H1 (cell line): ENCODE measurements at regions not wholly inside any gene's neighbourhood (a gene's known extent, or its start where the extent isn't known, plus 50 kb on each side); places are given as distances from the start of the nearest gene placed in this dataset.

ENCODE experiments used
- CTCF ChIA-PET: fragments of 300-600 bp; sonication (Branson Sonifier 250); formaldehyde crosslinking; loops from one replicate; lab custom pipeline; 2021; ENCODE audit not compliant: partially characterized antibody; lab: Charles Lee
- POLR2A ChIA-PET: fragments of 300-600 bp; sonication (Branson Sonifier 250); formaldehyde crosslinking; loops from one replicate; lab custom pipeline; 2021; ENCODE audit warnings: inconsistent platforms; ENCODE audit not compliant: partially characterized antibody; lab: Charles Lee
- DNase-seq, 2 experiments: peaks; one replicate each; pipeline versions ENCODE4 v3.0.0 to v3.0.0-alpha.2; 2010 to 2022; ENCODE audit warnings: low spot score in 2 of 2, low read depth in 1 of 2, mixed read lengths in 1 of 2
- FAIRE-seq: peaks from 2 replicates; lab custom pipeline; 2011; peaks lifted over from hg19 to GRCh38; lab: Jason Lieb, UNC
- H2AFZ ChIP-seq: 2 replicates; pipeline ENCODE4 v1.8.1; 2012; ENCODE audit warnings: low read length, inconsistent platforms
- H2AK5ac ChIP-seq: 2 replicates; pipeline ENCODE4 v1.6.1; 2013; ENCODE audit warnings: low read depth, low read length
- H2BK120ac ChIP-seq: replicated peaks from 2 replicates; pipeline ENCODE3; 2013; ENCODE audit warnings: low read depth, low read length, inconsistent platforms
- H2BK12ac ChIP-seq: 2 replicates; pipeline ENCODE4 v1.6.1; 2013; ENCODE audit warnings: low read depth, low read length
- H2BK15ac ChIP-seq: 2 replicates; pipeline ENCODE4 v1.6.1; 2013; ENCODE audit warnings: low read length
- H2BK20ac ChIP-seq: 2 replicates; pipeline ENCODE4 v1.6.1; 2013; ENCODE audit warnings: low read length
- H2BK5ac ChIP-seq: 2 replicates; pipeline ENCODE4 v1.6.1; 2013; ENCODE audit warnings: low read depth, low read length
- H3K14ac ChIP-seq: 2 replicates; pipeline ENCODE4 v1.6.1; 2013; ENCODE audit warnings: inconsistent platforms; ENCODE audit not compliant: insufficient read length
- H3K18ac ChIP-seq: 2 replicates; pipeline ENCODE4 v1.6.1; 2013; ENCODE audit warnings: low read length; ENCODE audit errors: extremely low read depth
- H3K23ac ChIP-seq: 2 replicates; pipeline ENCODE4 v1.6.1; 2013; ENCODE audit warnings: inconsistent platforms; ENCODE audit not compliant: insufficient read length
- H3K23me2 ChIP-seq: 2 replicates; pipeline ENCODE4 v1.6.1; 2013; ENCODE audit warnings: low read depth, low read length
- H3K27ac ChIP-seq: 2 replicates; pipeline ENCODE4 v1.6.1; 2011; ENCODE audit warnings: low read depth, low read length, inconsistent platforms
- H3K27me3 ChIP-seq, 4 experiments: replicated peaks in 1 of 4; 1 replicate in 1 of 4; 2 replicates in 3 of 4; pipeline versions ENCODE4 v1.6.1 to v1.8.1; 2011 to 2013; ENCODE audit warnings: low read length in 3 of 4, mild to moderate bottlenecking in 3 of 4, inconsistent platforms in 2 of 4, mixed read lengths in 2 of 4, moderate library complexity in 1 of 4; ENCODE audit not compliant: control insufficient read depth in 3 of 4, insufficient read depth in 3 of 4; ENCODE audit errors: extremely low read depth in 1 of 4
- H3K36me3 ChIP-seq, 4 experiments: 2 replicates each; pipeline versions ENCODE4 v1.6.1 to v1.8.1; 2011 to 2013; ENCODE audit warnings: mild to moderate bottlenecking in 4 of 4, low read length in 3 of 4, moderate library complexity in 2 of 4, control low read depth in 1 of 4, inconsistent platforms in 1 of 4; ENCODE audit not compliant: insufficient read depth in 4 of 4, control insufficient read depth in 2 of 4
- H3K4ac ChIP-seq: replicated peaks from 2 replicates; pipeline ENCODE3; 2013; ENCODE audit warnings: low read length, low read depth, mixed read lengths, inconsistent platforms; ENCODE audit not compliant: insufficient read length
- H3K4me1 ChIP-seq, 4 experiments: replicated peaks in 1 of 4; 1 replicate in 1 of 4; 2 replicates in 3 of 4; pipeline versions ENCODE4 v1.6.1 to v1.8.1; 2011 to 2013; ENCODE audit warnings: low read length in 3 of 4, inconsistent platforms in 2 of 4, mixed read lengths in 1 of 4; ENCODE audit not compliant: insufficient read depth in 4 of 4, control insufficient read depth in 3 of 4
- H3K4me2 ChIP-seq, 2 experiments: 2 replicates each; pipeline versions ENCODE4 v1.6.1 to v1.8.1; 2011 to 2013; ENCODE audit warnings: low read depth in 2 of 2, low read length in 2 of 2, control low read depth in 1 of 2, inconsistent platforms in 1 of 2, mild to moderate bottlenecking in 1 of 2; ENCODE audit not compliant: insufficient read depth in 1 of 2
- H3K4me3 ChIP-seq, 4 experiments: fragments of 200-600, 300-600 bp in 1 of 4; sonication (generic), shearing (Covaris generic), sonication (Bioruptor Twin) in 1 of 4; 2 replicates each; pipeline versions ENCODE4 v1.5.1 to v1.8.1; 2011 to 2016; ENCODE audit warnings: low read length in 4 of 4, low read depth in 3 of 4, control low read depth in 2 of 4, inconsistent platforms in 2 of 4, mild to moderate bottlenecking in 2 of 4, mixed read lengths in 1 of 4, moderate library complexity in 1 of 4; ENCODE audit not compliant: insufficient read depth in 2 of 4; ENCODE audit errors: extremely low read depth in 1 of 4
- H3K56ac ChIP-seq: replicated peaks from 2 replicates; pipeline ENCODE3; 2013; ENCODE audit warnings: low read depth, mild to moderate bottlenecking, mixed read lengths, low read length, inconsistent platforms; ENCODE audit not compliant: insufficient read length
- H3K79me1 ChIP-seq: 2 replicates; pipeline ENCODE4 v1.6.1; 2013; ENCODE audit warnings: low read depth, low read length, control low read depth
- H3K79me2 ChIP-seq, 2 experiments: 2 replicates each; pipeline versions ENCODE4 v1.6.1 to v1.8.1; 2012 to 2013; ENCODE audit warnings: low read length in 2 of 2, mild to moderate bottlenecking in 2 of 2, inconsistent platforms in 1 of 2; ENCODE audit not compliant: insufficient read depth in 2 of 2, control insufficient read depth in 1 of 2
- H3K9ac ChIP-seq, 4 experiments: replicated peaks in 1 of 4; 1 replicate in 1 of 4; 2 replicates in 3 of 4; pipeline versions ENCODE4 v1.6.1 to v1.8.1; 2011 to 2013; ENCODE audit warnings: low read depth in 3 of 4, low read length in 3 of 4, control low read depth in 2 of 4, mild to moderate bottlenecking in 2 of 4, moderate library complexity in 2 of 4, inconsistent platforms in 1 of 4; ENCODE audit errors: extremely low read depth in 1 of 4
- H3K9me3 ChIP-seq, 2 experiments: 2 replicates each; pipeline versions ENCODE4 v1.6.1 to v1.8.1; 2012 to 2013; ENCODE audit warnings: mild to moderate bottlenecking in 2 of 2, moderate library complexity in 2 of 2, control low read depth in 1 of 2, inconsistent platforms in 1 of 2, low read depth in 1 of 2, low read length in 1 of 2, mixed read lengths in 1 of 2; ENCODE audit not compliant: insufficient read depth in 2 of 2
- H4K20me1 ChIP-seq, 2 experiments: replicated peaks in 1 of 2; 2 replicates each; pipeline versions ENCODE3 to v1.8.1; 2011 to 2013; ENCODE audit warnings: inconsistent platforms in 2 of 2, low read length in 2 of 2, mild to moderate bottlenecking in 1 of 2; ENCODE audit not compliant: insufficient read depth in 2 of 2, control insufficient read depth in 1 of 2
- H4K5ac ChIP-seq: 2 replicates; pipeline ENCODE4 v1.6.1; 2013; ENCODE audit warnings: low read length, low read depth, mixed read lengths, inconsistent platforms; ENCODE audit not compliant: insufficient read length
- H4K8ac ChIP-seq: 2 replicates; pipeline ENCODE4 v1.8.0; 2013; ENCODE audit warnings: mild to moderate bottlenecking, moderate library complexity, low read length, inconsistent platforms; ENCODE audit not compliant: insufficient read depth; ENCODE audit errors: extremely low read depth
- H4K91ac ChIP-seq: replicated peaks from 2 replicates; pipeline ENCODE3; 2013; ENCODE audit warnings: low read length, mixed read lengths, inconsistent platforms; ENCODE audit not compliant: insufficient read length
- CBX5 ChIP-seq: fragments of 300-800, 300-1000 bp; sonication (generic); IDR thresholded peaks from 2 replicates; pipeline ENCODE4 v1.7.1; 2016; ENCODE audit warnings: antibody characterized with exemption, low read length, low read depth
- EP300 ChIP-seq, 2 experiments: IDR thresholded peaks; 1 replicate in 1 of 2; 2 replicates in 1 of 2; pipeline ENCODE4 v1.6.1; 2011 to 2012; ENCODE audit warnings: low read depth in 2 of 2, low read length in 2 of 2, mild to moderate bottlenecking in 2 of 2, borderline replicate concordance in 1 of 2, inconsistent platforms in 1 of 2, moderate library complexity in 1 of 2
- HDAC6 ChIP-seq: IDR thresholded peaks from one replicate; pipeline ENCODE4 v1.7.1; 2012; ENCODE audit warnings: low read depth, mild to moderate bottlenecking, inconsistent platforms, low read length, moderate library complexity
- KDM1A ChIP-seq: fragments of 200-600, 300-600 bp; sonication (generic); IDR thresholded peaks from 2 replicates; pipeline ENCODE4 v1.7.1; 2016; ENCODE audit warnings: mild to moderate bottlenecking, low read length, borderline replicate concordance
- SIX5 ChIP-seq: IDR thresholded peaks from 2 replicates; pipeline ENCODE4 v1.6.1; 2011; ENCODE audit warnings: mild to moderate bottlenecking, low read depth, low read length
- WGBS, 2 experiments: shearing (Covaris generic) in 1 of 2; methylation state at CpG; one replicate each; pipeline versions ENCODE4 v1.1.6 to v1.1.7; 2013 to 2015; ENCODE audit warnings: low lambda C conversion rate in 2 of 2, mixed read lengths in 2 of 2, inconsistent platforms in 1 of 2, low coverage in 1 of 2, missing lambda C conversion rate in 1 of 2; ENCODE audit not compliant: insufficient replicate concordance in 2 of 2, insufficient coverage in 1 of 2, insufficient read length in 1 of 2; ENCODE audit errors: extremely low coverage in 1 of 2, missing lambda C conversion rate in 1 of 2; 5-methylcytosine and 5-hydroxymethylcytosine counted together

- 68% methylated on average over 2 of the region's 2 CpGs; no CpG with 5 or more reads in 1 of the 2 experiments for WGBS, 2 experiments
- POLR2A ChIA-PET, result no interaction called here
- FAIRE-seq, result no peak
- no peak overlapping the region for H2BK15ac ChIP-seq
- H4K91ac ChIP-seq, result no peak overlapping the region
- no peak overlapping the region for H2AK5ac ChIP-seq
- H2BK20ac ChIP-seq, result no peak overlapping the region
- no peak for TF ChIP-seq EP300 (IDR thresholded peaks at IDR 0.05; ENCODE audit: borderline replicate concordance in 1 of 2, low read depth in 2 of 2, low read length in 2 of 2)
- no peak for TF ChIP-seq KDM1A
- no peak for TF ChIP-seq CBX5
- no peak for TF ChIP-seq SIX5
- no peak for TF ChIP-seq HDAC6
- no peaks in the 10 kb centered on the region for H3K27me3 ChIP-seq
- no peak overlapping the region for H3K4me2 ChIP-seq
- H3K79me2 ChIP-seq, result no peaks in the 10 kb centered on the region; a peak in 1 of 4 replicates
- no peaks in the 10 kb centered on the region for H3K79me1 ChIP-seq
- H3K14ac ChIP-seq, result no peak overlapping the region
- no peak for DNase-seq
- no peak overlapping the region for H2BK12ac ChIP-seq
- H3K4me3 ChIP-seq, result no peak overlapping the region
- no peak overlapping the region for H3K23ac ChIP-seq
- no peak overlapping the region for H3K27ac ChIP-seq
- H2BK120ac ChIP-seq, result no peak overlapping the region
- H3K56ac ChIP-seq, result no peak overlapping the region
- no peak overlapping the region for H3K4ac ChIP-seq
- H3K9me3 ChIP-seq, result no peaks in the 10 kb centered on the region
- no peak overlapping the region for H3K18ac ChIP-seq
- H4K20me1 ChIP-seq, result no peaks in the 10 kb centered on the region
- H4K8ac ChIP-seq, result no peak overlapping the region
- no peaks in the 10 kb centered on the region; the same call in 1 of the 2 replicates for H3K23me2 ChIP-seq
- H4K5ac ChIP-seq, result no peak overlapping the region
- no peak overlapping the region for H2AFZ ChIP-seq
- CTCF ChIA-PET, result interaction anchor here (1.2 kb wide), 1 partner anchor 12 kb away, joined by 3 read pairs; no protein-coding TSS in a partner anchor
- no peak overlapping the region for H3K9ac ChIP-seq
- no peaks in the 10 kb centered on the region for H3K4me1 ChIP-seq
- H3K36me3 ChIP-seq, result no peaks in the 10 kb centered on the region
- no peak overlapping the region for H2BK5ac ChIP-seq
Observed at GRCh38 chr10:85195596-85195995, 867.2 kb downstream of the CCSER2 start.
